ENCODE measurements at regions not wholly inside any gene's neighbourhood (a gene's known extent, or its start where the extent isn't known, plus 50 kb on each side); places are given as distances from the start of the nearest gene placed in this dataset.

DNA sequence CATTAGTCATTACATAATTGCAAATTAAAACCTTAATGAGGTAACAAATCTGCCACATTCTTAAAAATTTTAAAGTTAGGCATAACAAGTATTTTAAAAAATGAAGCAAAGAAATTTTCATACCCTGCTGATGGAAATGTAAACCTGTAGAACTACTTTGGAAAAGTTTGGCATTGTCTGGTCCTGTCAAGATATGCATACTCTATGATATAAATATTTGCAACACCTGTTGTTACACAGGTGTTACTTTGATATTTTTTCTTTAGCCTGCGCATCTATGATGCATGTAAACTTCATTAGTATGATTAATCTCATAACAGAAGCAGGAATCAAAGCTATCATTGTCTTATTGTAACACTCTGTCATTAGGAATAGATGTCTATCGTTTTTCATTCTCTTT lies 634.3 kb downstream of the TRIB2 start (continued):
- TF ChIP-seq STAT6 (CRISPR knock-in tag; IDR thresholded peaks at IDR 0.05; ENCODE audit: borderline replicate concordance) (no peak), EHMT2 (IDR thresholded peaks at IDR 0.05; ENCODE audit: borderline replicate concordance, low read depth, low read length) (no peak), FOSL2 (CRISPR knock-in tag; IDR thresholded peaks at IDR 0.05) (no peak)

GRCh38 chr2:13353083-13353482 lies 636.3 kb downstream of the TRIB2 start:
- Histone ChIP-seq H2AFZ (ENCODE audit: low read length) (no peak overlapping the region), H3K9me3 (ENCODE audit: low read length) (peaks cover 91% of the 10 kb centered on the region), H3K27ac (ENCODE audit: extremely low read length, insufficient read depth, low read length) (no peak overlapping the region), H4K20me1 (ENCODE audit: insufficient read depth, low read length) (no peaks in the 10 kb centered on the region), H3K36me3 (replicated peaks in 1 of 2; ENCODE audit: control insufficient read depth in 1 of 2, insufficient read depth in 2 of 2, low read length in 2 of 2) (no peaks in the 10 kb centered on the region), H3K79me2 (ENCODE audit: insufficient read depth, low read length) (no peaks in the 10 kb centered on the region), H3K27me3 (ENCODE audit: control insufficient read depth in 1 of 2, insufficient read depth in 2 of 2, low read length in 2 of 2) (no peaks in the 10 kb centered on the region), H3K4me1 (ENCODE audit: insufficient read depth, low read length) (no peaks in the 10 kb centered on the region), H3K4me2 (ENCODE audit: low read depth, low read length) (no peak overlapping the region), H3K9ac (ENCODE audit: insufficient read depth, low read depth, low read length) (no peak overlapping the region), H3K4me3 (replicated peaks in 1 of 3; ENCODE audit: insufficient read depth in 1 of 3, low read depth in 2 of 3, low read length in 3 of 3) (no peak overlapping the region)
- DNase-seq (ENCODE audit: low spot score) (no peak), ATAC-seq (no peak), FAIRE-seq (no peak)
- intact Hi-C loops (cut with micrococcal nuclease; ENCODE audit: unreplicated experiment) (no loop called here), in situ Hi-C loops (cut with HindIII; ENCODE audit: extremely low pct_ligation_motif_present, low pct_unique_long_range_greater_than_20kb) (no loop called here)
- no TSS peak for BruUV-seq (replicated peaks)
- TF ChIP-seq, protein P1, sequence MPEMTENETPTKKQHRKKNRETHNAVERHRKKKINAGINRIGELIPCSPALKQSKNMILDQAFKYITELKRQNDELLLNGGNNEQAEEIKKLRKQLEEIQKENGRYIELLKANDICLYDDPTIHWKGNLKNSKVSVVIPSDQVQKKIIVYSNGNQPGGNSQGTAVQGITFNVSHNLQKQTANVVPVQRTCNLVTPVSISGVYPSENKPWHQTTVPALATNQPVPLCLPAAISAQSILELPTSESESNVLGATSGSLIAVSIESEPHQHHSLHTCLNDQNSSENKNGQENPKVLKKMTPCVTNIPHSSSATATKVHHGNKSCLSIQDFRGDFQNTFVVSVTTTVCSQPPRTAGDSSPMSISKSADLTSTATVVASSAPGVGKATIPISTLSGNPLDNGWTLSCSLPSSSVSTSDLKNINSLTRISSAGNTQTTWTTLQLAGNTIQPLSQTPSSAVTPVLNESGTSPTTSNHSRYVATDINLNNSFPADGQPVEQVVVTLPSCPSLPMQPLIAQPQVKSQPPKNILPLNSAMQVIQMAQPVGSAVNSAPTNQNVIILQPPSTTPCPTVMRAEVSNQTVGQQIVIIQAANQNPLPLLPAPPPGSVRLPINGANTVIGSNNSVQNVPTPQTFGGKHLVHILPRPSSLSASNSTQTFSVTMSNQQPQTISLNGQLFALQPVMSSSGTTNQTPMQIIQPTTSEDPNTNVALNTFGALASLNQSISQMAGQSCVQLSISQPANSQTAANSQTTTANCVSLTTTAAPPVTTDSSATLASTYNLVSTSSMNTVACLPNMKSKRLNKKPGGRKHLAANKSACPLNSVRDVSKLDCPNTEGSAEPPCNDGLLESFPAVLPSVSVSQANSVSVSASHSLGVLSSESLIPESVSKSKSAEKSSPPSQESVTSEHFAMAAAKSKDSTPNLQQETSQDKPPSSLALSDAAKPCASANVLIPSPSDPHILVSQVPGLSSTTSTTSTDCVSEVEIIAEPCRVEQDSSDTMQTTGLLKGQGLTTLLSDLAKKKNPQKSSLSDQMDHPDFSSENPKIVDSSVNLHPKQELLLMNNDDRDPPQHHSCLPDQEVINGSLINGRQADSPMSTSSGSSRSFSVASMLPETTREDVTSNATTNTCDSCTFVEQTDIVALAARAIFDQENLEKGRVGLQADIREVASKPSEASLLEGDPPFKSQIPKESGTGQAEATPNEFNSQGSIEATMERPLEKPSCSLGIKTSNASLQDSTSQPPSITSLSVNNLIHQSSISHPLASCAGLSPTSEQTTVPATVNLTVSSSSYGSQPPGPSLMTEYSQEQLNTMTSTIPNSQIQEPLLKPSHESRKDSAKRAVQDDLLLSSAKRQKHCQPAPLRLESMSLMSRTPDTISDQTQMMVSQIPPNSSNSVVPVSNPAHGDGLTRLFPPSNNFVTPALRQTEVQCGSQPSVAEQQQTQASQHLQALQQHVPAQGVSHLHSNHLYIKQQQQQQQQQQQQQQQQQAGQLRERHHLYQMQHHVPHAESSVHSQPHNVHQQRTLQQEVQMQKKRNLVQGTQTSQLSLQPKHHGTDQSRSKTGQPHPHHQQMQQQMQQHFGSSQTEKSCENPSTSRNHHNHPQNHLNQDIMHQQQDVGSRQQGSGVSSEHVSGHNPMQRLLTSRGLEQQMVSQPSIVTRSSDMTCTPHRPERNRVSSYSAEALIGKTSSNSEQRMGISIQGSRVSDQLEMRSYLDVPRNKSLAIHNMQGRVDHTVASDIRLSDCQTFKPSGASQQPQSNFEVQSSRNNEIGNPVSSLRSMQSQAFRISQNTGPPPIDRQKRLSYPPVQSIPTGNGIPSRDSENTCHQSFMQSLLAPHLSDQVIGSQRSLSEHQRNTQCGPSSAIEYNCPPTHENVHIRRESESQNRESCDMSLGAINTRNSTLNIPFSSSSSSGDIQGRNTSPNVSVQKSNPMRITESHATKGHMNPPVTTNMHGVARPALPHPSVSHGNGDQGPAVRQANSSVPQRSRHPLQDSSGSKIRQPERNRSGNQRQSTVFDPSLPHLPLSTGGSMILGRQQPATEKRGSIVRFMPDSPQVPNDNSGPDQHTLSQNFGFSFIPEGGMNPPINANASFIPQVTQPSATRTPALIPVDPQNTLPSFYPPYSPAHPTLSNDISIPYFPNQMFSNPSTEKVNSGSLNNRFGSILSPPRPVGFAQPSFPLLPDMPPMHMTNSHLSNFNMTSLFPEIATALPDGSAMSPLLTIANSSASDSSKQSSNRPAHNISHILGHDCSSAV (CRISPR knock-in tag; IDR thresholded peaks at IDR 0.05; ENCODE audit: borderline replicate concordance) = no peak
- TF ChIP-seq ZNF678 (CRISPR knock-in tag; IDR thresholded peaks at IDR 0.05) (no peak), ZNF180 (CRISPR knock-in tag; IDR thresholded peaks at IDR 0.05; ENCODE audit: borderline replicate concordance, low read depth) (no peak), SP1 (IDR thresholded peaks at IDR 0.05) (no peak), SP1 (CRISPR knock-in tag; IDR thresholded peaks at IDR 0.05) (no peak), ESRRA (CRISPR knock-in tag; IDR thresholded peaks at IDR 0.05; ENCODE audit: low read depth) (no peak), ATM (IDR thresholded peaks at IDR 0.05; ENCODE audit: borderline replicate concordance) (no peak), RFXANK (CRISPR knock-in tag; IDR thresholded peaks at IDR 0.05) (no peak), ZNF558 (CRISPR knock-in tag; IDR thresholded peaks at IDR 0.05; ENCODE audit: borderline replicate concordance) (no peak), CENPT (CRISPR knock-in tag; IDR thresholded peaks at IDR 0.05; ENCODE audit: low read depth) (no peak)
- TF ChIP-seq, protein P2, sequence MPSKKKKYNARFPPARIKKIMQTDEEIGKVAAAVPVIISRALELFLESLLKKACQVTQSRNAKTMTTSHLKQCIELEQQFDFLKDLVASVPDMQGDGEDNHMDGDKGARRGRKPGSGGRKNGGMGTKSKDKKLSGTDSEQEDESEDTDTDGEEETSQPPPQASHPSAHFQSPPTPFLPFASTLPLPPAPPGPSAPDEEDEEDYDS (CRISPR knock-in tag; IDR thresholded peaks at IDR 0.05) = no peak
- ChIA-PET POLR2A (no interaction called here), CTCF (ENCODE audit: low intra/inter-chr PET ratio, low total read pairs) (no interaction called here)

All from HepG2 (cell line).